ENCODE measurements at regions not wholly inside any gene's neighbourhood (a gene's known extent, or its start where the extent isn't known, plus 50 kb on each side); places are given as distances from the start of the nearest gene placed in this dataset.

- TF ChIP-seq CTCF (IDR thresholded peaks at IDR 0.05) (no peak), POLR2A (IDR thresholded peaks at IDR 0.05) (no peak)
Measured at GRCh38 chr3:118435851-118436350, 598.7 kb downstream of the IGSF11 start.
